HG03442 (cell line): ENCODE measurements at regions not wholly inside any gene's neighbourhood (a gene's known extent, or its start where the extent isn't known, plus 50 kb on each side); places are given as distances from the start of the nearest gene placed in this dataset.
"Not testable (repeated sequence)": the region's sequence is repeated elsewhere in the genome, so short reads cannot be mapped to it uniquely, and the experiment has no call there.

ENCODE experiments used
- ATAC-seq: cut with Tn5 transposase; IDR thresholded peaks from one replicate; pipeline ENCODE4 v1.9.1; 2021; ENCODE audit warnings: mild to moderate bottlenecking, moderate library complexity; ENCODE audit not compliant: unreplicated experiment

- ATAC-seq: no peak
Observed at GRCh38 chr6:137545073-137545472, 50.9 kb upstream of the OLIG3 start.

- no peak for ATAC-seq
Observed at GRCh38 chr6:137547186-137547585, 53.0 kb upstream of the OLIG3 start.

- no peak for ATAC-seq
Observed at GRCh38 chr6:137547601-137548000, 53.4 kb upstream of the OLIG3 start.

GRCh38 chr6:137549106-137549505 lies 54.9 kb upstream of the OLIG3 start:
- ATAC-seq: no peak

- no peak for ATAC-seq
Observed at GRCh38 chr6:137550535-137550934, 56.3 kb upstream of the OLIG3 start.

- ATAC-seq: no peak
Observed at GRCh38 chr6:137552146-137552545, 58.0 kb upstream of the OLIG3 start.

GRCh38 chr6:137552809-137553208 lies 58.6 kb upstream of the OLIG3 start:
- ATAC-seq: no peak

GRCh38 chr6:137559521-137560183 lies 65.5 kb upstream of the OLIG3 start:
- not testable (repeated sequence) for ATAC-seq

GRCh38 chr6:137560184-137560563 lies 66.0 kb upstream of the OLIG3 start:
- ATAC-seq: no peak

GRCh38 chr6:137568067-137568466 lies 73.9 kb upstream of the OLIG3 start:
- ATAC-seq: no peak

- ATAC-seq: no peak
Observed at GRCh38 chr6:137570393-137570792, 76.2 kb upstream of the OLIG3 start.

- ATAC-seq: no peak
Observed at GRCh38 chr6:137571854-137572253, 77.7 kb upstream of the OLIG3 start.

- no peak for ATAC-seq
Observed at GRCh38 chr6:137573739-137574138, 79.5 kb upstream of the OLIG3 start.

- ATAC-seq: no peak
Observed at GRCh38 chr6:137579612-137580011, 85.4 kb upstream of the OLIG3 start.

- no peak for ATAC-seq
Observed at GRCh38 chr6:137581019-137581707, 87.0 kb upstream of the OLIG3 start.

GRCh38 chr6:137583519-137583918 lies 89.3 kb upstream of the OLIG3 start:
- ATAC-seq: not testable (repeated sequence)

- no peak for ATAC-seq
Observed at GRCh38 chr6:137588472-137588871, 94.3 kb upstream of the OLIG3 start.

GRCh38 chr6:137589067-137589848 lies 95.1 kb upstream of the OLIG3 start:
- peak; percentile 99 for ATAC-seq

- no peak for ATAC-seq
Observed at GRCh38 chr6:137590684-137591083, 96.5 kb upstream of the OLIG3 start.

GRCh38 chr6:137601471-137601870 lies 107.3 kb upstream of the OLIG3 start:
- ATAC-seq: no peak

GRCh38 chr6:137602313-137603197 lies 108.4 kb upstream of the OLIG3 start:
- ATAC-seq: no peak
